ENCODE measurements at regions not wholly inside any gene's neighbourhood (a gene's known extent, or its start where the extent isn't known, plus 50 kb on each side); places are given as distances from the start of the nearest gene placed in this dataset.

DNA sequence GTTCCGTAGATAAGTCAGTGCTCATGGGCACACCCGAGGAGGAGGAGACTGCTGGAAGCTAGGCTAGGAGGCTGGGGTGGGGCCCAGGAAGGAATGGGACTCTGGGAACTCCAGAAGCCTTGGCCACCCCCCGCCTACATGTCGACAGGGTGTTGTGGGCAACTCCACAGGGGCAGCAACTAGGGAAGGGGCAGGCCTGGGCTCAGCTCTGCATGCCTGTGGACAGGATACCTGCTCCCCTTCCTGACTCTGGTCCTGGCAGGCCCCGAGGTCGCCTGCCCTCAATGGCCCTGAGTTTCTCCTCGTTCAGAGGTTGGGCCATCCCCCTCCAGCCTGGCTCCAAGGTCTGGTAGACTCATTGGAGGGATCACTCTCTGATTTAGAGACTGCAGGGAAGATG, 138.9 kb upstream of the LINGO1 start:
- TF ChIP-seq EZH2phosphoT487 (IDR thresholded peaks at IDR 0.05; ENCODE audit: low read length) (no peak), EZH2 (optimal IDR thresholded peaks at IDR 0.05; ENCODE audit: low read depth, low read length) (no peak)
- TF ChIP-seq, protein P1, sequence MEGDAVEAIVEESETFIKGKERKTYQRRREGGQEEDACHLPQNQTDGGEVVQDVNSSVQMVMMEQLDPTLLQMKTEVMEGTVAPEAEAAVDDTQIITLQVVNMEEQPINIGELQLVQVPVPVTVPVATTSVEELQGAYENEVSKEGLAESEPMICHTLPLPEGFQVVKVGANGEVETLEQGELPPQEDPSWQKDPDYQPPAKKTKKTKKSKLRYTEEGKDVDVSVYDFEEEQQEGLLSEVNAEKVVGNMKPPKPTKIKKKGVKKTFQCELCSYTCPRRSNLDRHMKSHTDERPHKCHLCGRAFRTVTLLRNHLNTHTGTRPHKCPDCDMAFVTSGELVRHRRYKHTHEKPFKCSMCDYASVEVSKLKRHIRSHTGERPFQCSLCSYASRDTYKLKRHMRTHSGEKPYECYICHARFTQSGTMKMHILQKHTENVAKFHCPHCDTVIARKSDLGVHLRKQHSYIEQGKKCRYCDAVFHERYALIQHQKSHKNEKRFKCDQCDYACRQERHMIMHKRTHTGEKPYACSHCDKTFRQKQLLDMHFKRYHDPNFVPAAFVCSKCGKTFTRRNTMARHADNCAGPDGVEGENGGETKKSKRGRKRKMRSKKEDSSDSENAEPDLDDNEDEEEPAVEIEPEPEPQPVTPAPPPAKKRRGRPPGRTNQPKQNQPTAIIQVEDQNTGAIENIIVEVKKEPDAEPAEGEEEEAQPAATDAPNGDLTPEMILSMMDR (IDR thresholded peaks at IDR 0.05; ENCODE audit: low read length), result no peak

All from MM.1S (cell line).